ENCODE measurements at regions not wholly inside any gene's neighbourhood (a gene's known extent, or its start where the extent isn't known, plus 50 kb on each side); places are given as distances from the start of the nearest gene placed in this dataset.

DNA sequence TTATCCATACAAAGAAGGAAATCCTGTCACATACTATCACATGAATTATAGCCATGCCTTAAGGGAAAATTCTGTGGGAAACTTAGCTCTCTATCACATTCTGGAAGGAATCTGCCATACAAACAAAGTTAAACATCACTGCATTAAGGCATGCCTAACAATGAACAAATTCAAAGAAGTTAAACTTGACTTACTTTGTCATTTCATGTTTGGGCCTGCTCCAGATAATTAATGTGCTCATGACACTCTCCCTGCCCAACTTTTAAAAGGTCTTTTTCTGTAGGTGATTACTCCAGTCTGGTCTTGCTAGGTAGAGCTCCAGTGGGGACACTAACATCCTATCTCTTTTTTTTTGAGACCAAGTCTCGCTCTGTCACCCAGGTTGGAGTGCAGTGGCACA, 230.5 kb downstream of the AEBP2 start:
- intact Hi-C loops (cut with micrococcal nuclease) (no loop called here), dilution Hi-C loops (cut with HindIII; ENCODE audit: low sequenced_read_pairs, unreplicated experiment) (no loop called here), in situ Hi-C loops (cut with MboI; ENCODE audit: low sequenced_read_pairs) (no loop called here)
- no CpG with 5 or more reads among the region's 1 CpG for WGBS, 2 experiments (ENCODE audit: extremely low coverage in 2 of 2, insufficient read length in 1 of 2)
- Histone ChIP-seq H2BK20ac (ENCODE audit: low read depth, low read length) (no peak overlapping the region), H4K91ac (ENCODE audit: insufficient read depth, low read depth, low read length) (no peak overlapping the region), H3K36me3 (ENCODE audit: control insufficient read depth, insufficient read depth, low read length) (no peaks in the 10 kb centered on the region), H3K18ac (ENCODE audit: low read depth, low read length) (no peak overlapping the region), H3K23ac (ENCODE audit: low read depth, low read length) (no peak overlapping the region), H3K4me3 (ENCODE audit: insufficient read depth, low read depth, low read length) (no peak overlapping the region), H4K20me1 (ENCODE audit: insufficient read depth, low read length) (no peaks in the 10 kb centered on the region), H3K4ac (ENCODE audit: low read depth, low read length) (no peak overlapping the region), H3K14ac (replicated peaks; ENCODE audit: low read depth, low read length) (no peak overlapping the region), H3K4me2 (ENCODE audit: low read depth, low read length) (no peak overlapping the region), H2AK9ac (replicated peaks; ENCODE audit: low read depth, low read length, poor library complexity) (no peak overlapping the region), H2BK5ac (ENCODE audit: low read depth, low read length, poor library complexity, severe bottlenecking) (no peak overlapping the region), H4K5ac (ENCODE audit: low read depth, low read length) (no peak overlapping the region), H3K9me3 (ENCODE audit: control insufficient read depth, insufficient read depth, low read length) (no peaks in the 10 kb centered on the region), H2AFZ (replicated peaks; ENCODE audit: low read length, poor library complexity) (no peak overlapping the region), H2BK120ac (ENCODE audit: low read depth, low read length) (no peak overlapping the region), H3K79me1 (ENCODE audit: low read depth in 1 of 2, low read length in 2 of 2) (no peaks in the 10 kb centered on the region), H3K9ac (ENCODE audit: low read depth, low read length) (no peak overlapping the region), H2AK5ac (ENCODE audit: low read depth, low read length) (no peak overlapping the region), H2BK15ac (ENCODE audit: low read depth, low read length) (no peak overlapping the region), H3K4me1 (ENCODE audit: control insufficient read depth, insufficient read depth, low read length) (no peaks in the 10 kb centered on the region; the same call in 1 of the 2 replicates), H3K9me1 (ENCODE audit: insufficient read depth, low read length) (no peaks in the 10 kb centered on the region), H4K8ac (ENCODE audit: low read depth in 2 of 2, low read length in 2 of 2) (no peak overlapping the region), H3K56ac (ENCODE audit: extremely low read depth, insufficient read depth, low read length) (no peak overlapping the region; the same call in 1 of the 2 replicates), H3K27me3 (ENCODE audit: control insufficient read depth, insufficient read depth, low read length) (no peaks in the 10 kb centered on the region), H3K27ac (ENCODE audit: insufficient read depth, low read length) (no peak overlapping the region)
- no TSS peak for BruUV-seq (replicated peaks)
- POLR2A ChIA-PET (ENCODE audit: unreplicated experiment), result no interaction called here
- CTCF ChIA-PET, result no interaction called here
- ATAC-seq (ENCODE audit: low read depth), result no peak
- no peak for TF ChIP-seq SMC3 (IDR thresholded peaks at IDR 0.05; ENCODE audit: low read depth, low read length)
- TF ChIP-seq MAFK (IDR thresholded peaks at IDR 0.05; ENCODE audit: low read depth, low read length), result no peak
- TF ChIP-seq, protein P1, sequence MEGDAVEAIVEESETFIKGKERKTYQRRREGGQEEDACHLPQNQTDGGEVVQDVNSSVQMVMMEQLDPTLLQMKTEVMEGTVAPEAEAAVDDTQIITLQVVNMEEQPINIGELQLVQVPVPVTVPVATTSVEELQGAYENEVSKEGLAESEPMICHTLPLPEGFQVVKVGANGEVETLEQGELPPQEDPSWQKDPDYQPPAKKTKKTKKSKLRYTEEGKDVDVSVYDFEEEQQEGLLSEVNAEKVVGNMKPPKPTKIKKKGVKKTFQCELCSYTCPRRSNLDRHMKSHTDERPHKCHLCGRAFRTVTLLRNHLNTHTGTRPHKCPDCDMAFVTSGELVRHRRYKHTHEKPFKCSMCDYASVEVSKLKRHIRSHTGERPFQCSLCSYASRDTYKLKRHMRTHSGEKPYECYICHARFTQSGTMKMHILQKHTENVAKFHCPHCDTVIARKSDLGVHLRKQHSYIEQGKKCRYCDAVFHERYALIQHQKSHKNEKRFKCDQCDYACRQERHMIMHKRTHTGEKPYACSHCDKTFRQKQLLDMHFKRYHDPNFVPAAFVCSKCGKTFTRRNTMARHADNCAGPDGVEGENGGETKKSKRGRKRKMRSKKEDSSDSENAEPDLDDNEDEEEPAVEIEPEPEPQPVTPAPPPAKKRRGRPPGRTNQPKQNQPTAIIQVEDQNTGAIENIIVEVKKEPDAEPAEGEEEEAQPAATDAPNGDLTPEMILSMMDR (conservative IDR thresholded peaks at IDR 0.05; ENCODE audit: low read depth, low read length), result no peak
- TF ChIP-seq RCOR1 (IDR thresholded peaks at IDR 0.05; ENCODE audit: insufficient replicate concordance, low read length), result no peak
- TF ChIP-seq CHD1 (IDR thresholded peaks at IDR 0.05; ENCODE audit: low read depth, low read length), result no peak
- no peak for DNase-seq
